Activated gamma-delta T cell treated with anti-CD3 and anti-CD28 coated beads, Interleukin-2, amount 50 U/mL, for 16 hours (primary cell): ENCODE measurements at regions not wholly inside any gene's neighbourhood (a gene's known extent, or its start where the extent isn't known, plus 50 kb on each side); places are given as distances from the start of the nearest gene placed in this dataset.

Source experiments
- DNase-seq: peaks from one replicate; pipeline ENCODE4 v3.0.0-alpha.2; 2020; ENCODE audit warnings: low read depth

- no peak for DNase-seq
These were observed 614.3 kb upstream of the ARRDC4 start for GRCh38 chr15:97346221-97346620.

- no peak for DNase-seq
These were observed 609.7 kb upstream of the ARRDC4 start for GRCh38 chr15:97350813-97351212.

GRCh38 chr15:97383516-97383915, 577.0 kb upstream of the ARRDC4 start:
- no peak for DNase-seq

GRCh38 chr15:97386940-97387339, 573.6 kb upstream of the ARRDC4 start:
- DNase-seq, result no peak

GRCh38 chr15:97401195-97401594, 559.3 kb upstream of the ARRDC4 start:
- no peak for DNase-seq

GRCh38 chr15:97401970-97402369, 558.5 kb upstream of the ARRDC4 start:
- no peak for DNase-seq

- DNase-seq, result no peak
These were observed 553.7 kb upstream of the ARRDC4 start for GRCh38 chr15:97406841-97407240.

- no peak for DNase-seq
These were observed 549.5 kb upstream of the ARRDC4 start for GRCh38 chr15:97410897-97411575.

GRCh38 chr15:97420130-97420529, 540.4 kb upstream of the ARRDC4 start:
- DNase-seq, result no peak

GRCh38 chr15:97425596-97425995, 534.9 kb upstream of the ARRDC4 start:
- no peak for DNase-seq

GRCh38 chr15:97443101-97443500, 517.4 kb upstream of the ARRDC4 start:
- DNase-seq, result no peak

GRCh38 chr15:97446138-97446537, 514.4 kb upstream of the ARRDC4 start:
- DNase-seq, result no peak

GRCh38 chr15:97456521-97457202, 503.8 kb upstream of the ARRDC4 start:
- DNase-seq, result no peak

GRCh38 chr15:97457203-97457847, 503.2 kb upstream of the ARRDC4 start:
- DNase-seq, result no peak

- no peak for DNase-seq
These were observed 500.7 kb upstream of the ARRDC4 start for GRCh38 chr15:97459771-97460170.

GRCh38 chr15:97461226-97461625, 499.3 kb upstream of the ARRDC4 start:
- no peak for DNase-seq

GRCh38 chr15:97463696-97464095, 496.8 kb upstream of the ARRDC4 start:
- no peak for DNase-seq

- no peak for DNase-seq
These were observed 490.1 kb upstream of the ARRDC4 start for GRCh38 chr15:97470417-97470816.

- no peak for DNase-seq
These were observed 486.9 kb upstream of the ARRDC4 start for GRCh38 chr15:97473627-97474026.

- DNase-seq, result no peak
These were observed 480.5 kb upstream of the ARRDC4 start for GRCh38 chr15:97479957-97480356.

- DNase-seq, result no peak
These were observed 478.0 kb upstream of the ARRDC4 start for GRCh38 chr15:97482521-97482920.

GRCh38 chr15:97483232-97483631, 477.3 kb upstream of the ARRDC4 start:
- DNase-seq, result no peak

GRCh38 chr15:97490429-97490828, 470.1 kb upstream of the ARRDC4 start:
- no peak for DNase-seq
